HG03135 (cell line): ENCODE measurements at regions not wholly inside any gene's neighbourhood (a gene's known extent, or its start where the extent isn't known, plus 50 kb on each side); places are given as distances from the start of the nearest gene placed in this dataset.

Source experiments
- ATAC-seq: cut with Tn5 transposase; IDR thresholded peaks from one replicate; pipeline ENCODE4 v1.9.1; 2021; ENCODE audit warnings: mild to moderate bottlenecking, moderate library complexity; ENCODE audit not compliant: unreplicated experiment

DNA sequence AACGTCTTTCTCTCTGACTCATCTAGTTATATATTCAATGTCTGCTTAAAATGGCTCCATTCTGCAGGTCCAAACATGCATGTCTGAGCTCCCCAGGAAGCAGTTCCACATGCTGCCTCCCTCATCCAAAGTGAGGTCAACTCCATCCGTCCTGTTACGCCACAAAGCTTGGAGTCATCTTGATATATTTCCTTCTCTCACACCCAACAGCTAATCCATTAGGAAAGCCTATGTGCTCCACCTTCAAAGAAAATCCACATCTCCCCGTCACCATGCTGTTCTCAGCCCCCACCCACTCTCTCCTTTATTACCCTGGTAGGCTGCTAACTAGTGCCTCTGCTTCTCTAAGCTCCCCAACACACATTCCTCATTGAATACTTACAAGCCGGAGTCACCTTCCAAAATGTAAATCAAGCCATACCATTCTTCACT, 130.2 kb upstream of the SYNDIG1 start:
- ATAC-seq = no peak

DNA sequence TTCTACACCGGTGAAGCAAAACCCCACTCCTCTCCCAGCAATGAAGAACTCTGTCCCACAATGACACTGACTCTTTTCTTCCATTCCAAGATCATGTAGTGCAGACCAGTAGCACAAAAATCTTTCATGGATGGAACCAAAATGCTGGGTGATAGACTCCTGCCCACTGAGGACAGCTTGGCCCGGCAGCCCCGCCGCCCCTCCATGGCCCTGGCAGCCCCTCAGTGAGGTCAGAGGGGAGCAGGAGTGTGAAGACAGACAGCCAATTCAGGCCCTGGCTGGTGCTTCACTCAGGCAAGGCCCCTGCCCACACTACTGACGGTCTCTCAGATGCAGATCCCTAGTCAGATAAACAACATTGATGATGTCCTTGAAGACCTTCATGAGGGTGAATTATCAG, 131.9 kb upstream of the SYNDIG1 start:
- no peak for ATAC-seq

DNA sequence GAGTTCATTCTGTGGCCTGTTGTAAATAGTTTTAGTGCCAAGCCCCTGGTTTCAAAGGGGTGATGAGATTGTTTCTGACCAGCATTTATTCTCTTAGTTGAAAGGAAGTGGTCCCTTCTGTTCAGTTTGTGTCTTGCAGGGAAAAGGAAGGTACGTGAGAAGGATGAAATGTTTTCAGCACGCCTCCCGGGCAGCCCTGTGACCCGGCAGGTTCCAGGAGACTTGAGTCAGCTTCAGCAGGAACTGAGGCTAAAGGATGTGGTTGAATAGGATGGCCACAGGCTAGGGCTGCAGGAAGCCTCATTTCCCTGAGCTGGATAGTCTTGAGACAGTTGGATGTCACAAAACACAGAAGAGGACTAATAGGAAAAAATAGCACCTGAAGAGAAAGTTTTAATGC, 132.4 kb upstream of the SYNDIG1 start:
- ATAC-seq = no peak

DNA sequence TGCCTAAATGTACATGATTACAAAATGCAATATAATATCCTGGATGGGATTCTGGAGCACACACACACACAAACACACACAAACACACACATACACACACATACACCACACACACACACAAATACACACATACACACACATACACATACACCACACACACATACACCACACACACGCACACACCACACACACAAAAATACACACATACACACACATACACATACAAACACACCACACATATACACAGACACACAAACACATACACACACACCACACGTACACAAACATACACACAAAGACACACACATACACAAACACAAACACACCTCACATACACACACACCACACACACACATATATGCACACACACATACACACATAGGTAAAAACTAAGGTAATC, 134.6 kb upstream of the SYNDIG1 start:
- no peak for ATAC-seq

DNA sequence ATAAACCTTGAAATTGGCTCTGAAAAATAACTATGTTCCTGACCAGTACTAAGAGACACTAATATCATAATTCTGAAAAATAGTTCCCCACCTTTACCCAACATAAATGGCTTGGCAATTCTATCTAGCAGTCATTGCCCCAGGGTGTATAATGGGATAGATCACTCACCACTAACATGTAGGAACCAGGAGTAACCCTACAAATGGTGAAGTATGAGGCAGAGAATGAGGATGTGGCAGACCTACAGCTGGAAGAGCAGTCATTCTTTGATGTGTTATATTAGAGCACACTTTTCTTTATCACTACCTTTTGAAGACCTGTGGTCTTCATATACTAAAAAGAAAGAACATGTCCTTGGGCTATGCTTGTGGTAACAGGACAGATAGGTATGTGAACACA, 136.5 kb upstream of the SYNDIG1 start:
- ATAC-seq = no peak

DNA sequence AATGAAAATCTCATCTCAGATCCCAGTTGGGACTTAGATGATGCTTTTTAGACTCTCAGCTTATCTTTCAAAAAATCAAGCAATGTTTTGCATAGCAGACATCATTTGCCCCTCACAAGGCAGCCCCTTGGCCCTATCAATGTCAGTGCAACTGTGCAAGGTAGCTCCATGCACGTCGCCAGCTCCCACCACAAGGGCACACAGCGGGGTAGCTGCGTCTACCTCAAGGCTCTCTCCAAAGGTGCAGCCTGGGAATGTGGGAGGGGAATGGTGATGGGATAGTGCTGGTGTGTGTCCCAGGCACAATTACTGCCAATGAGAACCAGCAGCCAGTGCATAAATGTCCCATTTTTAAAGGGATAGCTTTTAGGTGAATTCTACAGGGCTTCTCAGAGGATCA, 137.5 kb upstream of the SYNDIG1 start:
- no peak for ATAC-seq

DNA sequence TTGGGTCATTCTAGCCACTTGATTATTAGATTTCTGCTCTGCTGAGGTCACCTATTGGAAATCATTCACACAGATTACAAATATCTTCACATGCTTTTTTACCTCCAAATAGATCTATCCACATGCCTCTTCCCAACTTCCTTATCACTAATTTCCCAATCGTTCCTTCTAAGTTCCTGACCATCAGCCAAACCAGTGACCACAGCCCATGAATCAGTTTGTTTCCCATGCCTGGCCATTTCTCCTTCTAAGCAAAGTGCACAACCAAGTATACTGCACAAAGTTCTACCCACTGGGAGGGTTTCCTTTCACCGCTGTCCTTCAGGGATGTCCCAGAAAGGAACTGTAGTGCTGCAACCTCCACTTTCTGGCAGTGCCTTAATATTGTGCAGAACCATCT, 140.5 kb upstream of the SYNDIG1 start:
- no peak for ATAC-seq

DNA sequence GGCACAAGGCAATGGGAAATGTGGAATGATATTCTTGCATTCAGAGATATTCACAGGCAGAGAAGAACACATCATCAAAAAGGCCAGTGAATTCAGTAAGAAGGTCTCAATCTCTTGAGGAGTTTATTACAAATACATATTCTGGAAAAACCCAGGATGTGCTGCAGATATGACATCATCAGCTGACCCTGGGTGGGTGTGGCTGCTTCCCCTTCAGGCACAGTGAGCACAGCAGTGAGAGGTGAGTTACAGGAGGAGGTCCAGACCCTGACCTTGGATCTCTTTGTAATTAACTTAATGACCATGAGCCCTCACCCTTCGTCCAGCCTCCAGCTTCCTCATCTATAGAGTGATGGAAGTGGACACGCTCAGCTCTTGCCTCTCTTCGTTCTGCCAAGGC, 147.5 kb upstream of the SYNDIG1 start:
- no peak for ATAC-seq

DNA sequence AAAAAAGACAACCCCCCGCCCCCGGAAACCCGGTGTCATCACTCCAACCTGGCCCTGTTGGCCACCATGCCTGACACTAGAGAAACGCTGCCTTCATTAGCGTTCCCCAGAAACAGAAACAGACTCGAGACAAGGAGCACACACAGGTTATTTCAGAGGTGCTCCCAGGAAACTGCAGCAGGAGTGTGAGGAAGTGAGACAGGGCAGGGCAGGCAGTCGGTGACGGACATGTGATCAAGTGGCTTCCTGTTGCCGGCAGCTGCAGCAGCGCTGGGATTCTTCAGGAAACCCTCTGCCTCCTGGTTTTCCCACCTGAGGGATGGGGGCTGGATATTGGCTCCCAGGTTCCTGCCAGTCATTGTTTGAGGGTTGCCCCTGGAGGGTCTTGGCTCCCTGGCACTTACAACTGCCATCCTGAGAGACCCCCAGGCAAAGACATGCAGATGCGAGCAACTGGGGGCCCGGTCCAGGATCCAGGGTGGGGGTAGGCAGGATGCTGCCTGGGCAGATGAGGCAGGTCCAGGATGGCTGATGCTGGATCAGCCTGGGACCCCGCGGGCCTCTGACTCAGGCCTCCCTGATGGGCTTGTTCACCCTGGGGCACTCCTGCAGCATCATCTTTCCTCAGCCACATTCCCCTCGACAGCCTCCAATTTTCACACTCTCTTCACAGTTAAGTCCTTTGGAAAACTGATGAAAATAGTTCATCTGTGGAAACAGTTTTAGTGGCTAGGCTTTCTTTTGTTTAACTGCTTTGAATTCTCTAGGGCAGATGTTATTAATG, 150.7 kb upstream of the SYNDIG1 start:
- no peak for ATAC-seq

DNA sequence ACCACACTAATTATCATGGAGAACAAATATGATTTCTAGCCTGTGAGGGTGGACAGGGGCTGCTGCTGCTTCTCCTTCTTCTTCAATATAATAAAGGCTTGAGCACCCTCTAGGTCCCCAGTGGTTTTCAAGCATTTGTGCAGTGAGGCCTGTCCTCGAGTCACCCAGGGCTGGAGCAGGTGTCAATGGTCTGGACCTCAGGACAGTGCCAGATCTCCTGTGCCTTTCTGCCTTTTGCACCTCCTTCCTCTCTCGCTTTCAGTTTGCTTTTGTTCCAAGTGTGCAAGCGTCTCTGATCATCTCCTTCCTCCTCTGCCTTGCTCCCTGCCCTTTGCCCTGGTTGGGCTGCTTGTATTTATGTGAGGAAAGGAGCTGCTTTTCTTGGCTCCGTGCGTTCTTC, 152.2 kb upstream of the SYNDIG1 start:
- no peak for ATAC-seq

DNA sequence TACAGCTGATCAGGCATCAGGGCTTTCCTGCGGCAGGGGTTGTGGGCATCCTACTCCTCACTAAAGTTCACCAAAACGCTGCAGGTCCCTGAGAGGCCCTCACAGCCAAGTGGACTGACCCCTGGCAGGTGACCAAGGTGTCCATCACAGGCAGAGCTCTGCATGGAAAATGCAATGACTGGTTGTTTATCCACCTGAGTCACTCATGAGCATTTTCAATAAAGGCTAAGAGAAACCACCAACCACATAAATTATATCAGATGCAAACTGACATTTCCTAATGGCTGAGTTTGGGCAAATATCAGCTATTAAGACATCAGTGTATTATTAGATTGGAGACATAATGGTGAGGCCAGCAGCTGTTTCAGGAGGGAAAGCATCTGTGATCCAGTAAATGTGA, 152.7 kb upstream of the SYNDIG1 start:
- ATAC-seq = no peak

DNA sequence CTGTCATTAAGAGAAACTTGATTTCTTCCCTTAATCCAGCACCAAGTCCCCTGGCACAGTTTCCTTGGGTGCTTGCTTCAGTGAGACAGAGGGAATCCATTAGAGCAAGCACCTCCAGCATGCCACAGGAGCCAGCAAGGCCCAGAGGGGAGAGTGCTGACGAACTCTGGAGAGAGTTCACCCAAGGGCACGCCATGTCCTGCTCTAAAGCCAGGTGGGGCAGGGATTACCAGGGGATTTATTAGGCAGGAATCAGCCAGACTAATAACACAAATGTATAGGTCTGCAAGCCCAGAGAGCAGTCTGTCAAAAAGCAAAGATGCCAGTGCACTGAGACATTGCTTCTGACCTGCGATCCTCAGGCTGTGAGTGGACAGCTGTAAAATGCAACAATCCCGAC, 155.4 kb upstream of the SYNDIG1 start:
- ATAC-seq = no peak

DNA sequence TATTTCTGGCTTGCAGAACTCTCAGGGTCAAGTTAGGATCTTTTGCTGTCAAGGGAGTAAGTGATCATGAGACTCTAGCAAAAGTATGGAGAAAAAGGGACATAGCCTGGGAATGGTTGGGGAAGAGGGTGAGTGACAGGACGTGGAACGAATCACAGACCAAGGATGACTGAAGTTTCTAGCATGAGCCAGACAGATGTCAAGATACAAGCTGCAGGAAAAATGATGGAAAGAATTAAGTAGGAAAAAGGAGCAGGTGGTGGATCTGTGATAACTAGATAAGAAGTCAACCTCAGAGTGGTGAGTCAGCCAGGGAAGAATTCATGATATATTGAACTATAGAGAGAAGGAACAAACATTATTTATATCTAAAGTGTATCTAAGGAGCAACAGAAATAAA, 159.8 kb upstream of the SYNDIG1 start:
- no peak for ATAC-seq

DNA sequence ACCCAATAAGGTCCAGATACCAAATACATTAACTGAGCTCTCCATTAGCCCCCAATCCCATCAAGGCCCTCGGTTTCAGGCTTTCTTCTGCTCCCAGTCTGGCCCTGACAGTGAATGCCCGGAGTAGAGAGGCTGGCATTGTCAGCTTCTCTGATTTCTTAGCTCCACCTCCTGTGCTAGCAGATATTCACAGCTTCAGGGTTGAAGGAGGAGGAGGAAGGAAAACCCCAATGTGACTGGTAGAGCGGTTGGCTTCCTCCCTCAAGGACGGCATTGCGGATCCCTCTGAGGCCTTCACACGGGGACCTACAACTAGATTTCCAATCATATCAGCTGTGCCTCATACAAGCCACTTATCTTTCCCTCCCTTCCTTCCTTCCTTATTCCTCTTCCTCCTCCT, 164.1 kb upstream of the SYNDIG1 start:
- ATAC-seq = no peak

DNA sequence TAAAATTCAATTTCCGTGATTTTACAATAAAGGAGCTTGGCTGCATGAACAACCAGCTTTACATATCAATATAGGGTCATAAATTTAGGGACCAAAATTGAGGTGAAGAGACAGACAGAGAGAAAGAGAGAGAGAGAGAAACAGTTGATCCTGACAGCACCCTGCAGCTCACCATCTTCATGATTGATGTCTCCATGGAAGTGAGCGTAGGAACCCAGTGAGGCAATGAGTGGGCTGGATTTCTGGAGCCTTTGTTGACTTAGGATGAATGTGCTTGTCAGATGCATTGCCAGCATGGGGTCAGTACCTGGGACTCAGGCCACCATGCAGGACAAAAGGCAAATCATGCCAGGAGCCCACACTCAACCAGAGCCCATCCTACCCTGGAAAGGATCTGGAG, 165.1 kb upstream of the SYNDIG1 start:
- no peak for ATAC-seq

DNA sequence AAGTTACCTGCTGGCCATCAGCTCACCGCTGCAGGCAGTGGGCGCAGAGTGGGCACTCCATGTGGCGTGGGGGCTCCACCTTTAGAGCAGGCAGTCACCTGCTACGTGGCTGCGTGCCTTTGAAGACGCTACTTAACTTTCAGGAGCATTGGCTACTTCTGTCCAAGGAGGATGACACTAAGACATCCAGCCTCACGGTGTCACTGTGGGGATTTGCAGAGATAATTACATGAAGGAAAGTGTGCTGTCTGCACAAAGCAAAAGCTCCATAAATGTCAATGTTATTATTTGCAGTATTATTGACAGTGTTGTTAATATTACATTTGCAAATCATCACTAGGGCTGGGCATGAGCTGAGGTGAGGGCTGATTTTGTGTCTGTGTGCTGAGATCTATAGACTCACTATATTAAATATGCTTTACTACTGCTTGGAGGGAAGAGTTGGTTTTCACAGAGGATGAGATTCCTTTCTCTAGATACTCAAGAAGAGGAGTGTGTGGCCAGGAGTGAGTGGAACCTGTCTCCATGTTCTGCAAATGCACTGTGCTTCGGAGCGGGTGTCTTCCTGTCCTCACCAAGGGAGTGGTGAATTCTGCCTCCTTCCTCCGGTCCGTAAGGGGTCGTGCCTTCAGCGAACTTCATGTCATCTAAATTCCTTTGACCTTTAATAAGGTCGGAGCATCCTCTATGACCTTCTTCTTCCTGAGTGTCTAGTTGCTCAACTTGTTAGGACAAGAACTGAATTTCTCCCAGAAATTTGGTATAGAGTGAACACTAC, 165.8 kb upstream of the SYNDIG1 start:
- no peak for ATAC-seq

DNA sequence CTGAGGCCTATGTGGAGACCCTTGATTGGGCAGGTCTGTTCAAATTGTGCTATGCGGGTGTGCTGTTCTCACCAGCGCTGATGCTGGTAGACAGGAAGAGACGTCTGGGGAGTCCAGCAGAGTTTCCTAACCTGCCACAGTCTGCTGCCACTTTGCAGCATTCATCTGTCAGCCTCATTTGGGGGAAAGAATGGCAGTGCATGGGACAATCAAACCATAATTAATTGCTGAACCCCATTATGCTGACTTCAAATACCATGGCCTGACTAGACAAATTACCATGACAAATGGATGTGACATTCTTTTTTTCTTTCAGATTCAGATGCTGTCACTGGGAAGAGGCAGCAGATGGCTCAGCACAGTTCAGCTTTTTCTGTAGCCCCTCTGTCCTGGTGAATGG, 171.4 kb upstream of the SYNDIG1 start:
- ATAC-seq = no peak

DNA sequence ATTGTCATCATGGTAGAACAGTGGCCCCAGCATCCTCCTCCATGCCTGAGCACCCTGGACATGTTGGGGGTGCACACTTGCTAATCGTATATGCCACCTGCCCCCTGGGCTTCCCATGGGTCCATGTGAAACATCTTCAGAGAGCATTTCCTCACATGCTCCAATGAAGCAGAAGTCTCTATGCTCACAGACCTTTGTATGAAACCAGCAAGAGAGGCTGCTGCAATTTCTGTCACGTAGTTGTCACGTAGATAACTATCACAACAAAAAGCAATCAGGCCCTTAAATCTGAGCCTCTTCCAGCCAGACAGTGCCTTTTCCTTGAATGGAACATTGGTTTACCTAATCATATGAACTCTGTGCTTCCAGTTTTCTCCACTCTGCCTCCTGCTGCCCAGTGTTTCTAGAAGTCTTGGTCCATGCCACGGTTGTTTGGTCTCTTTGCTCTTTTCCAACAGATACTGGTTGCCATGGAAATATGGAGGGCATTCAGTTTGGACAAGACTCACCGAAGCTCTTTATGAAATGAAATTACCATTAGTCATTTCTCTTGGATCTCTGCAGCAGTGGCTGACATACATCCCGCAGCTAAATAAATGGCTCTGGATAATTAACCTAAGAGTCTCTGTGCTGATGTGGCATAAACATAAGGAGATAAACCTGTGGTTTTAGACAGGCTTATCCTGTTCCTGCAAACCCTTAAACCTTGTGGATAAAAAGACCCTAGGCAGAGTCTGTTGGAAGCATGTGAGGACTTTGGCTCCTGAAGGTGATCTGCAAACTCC, 172.8 kb upstream of the SYNDIG1 start:
- ATAC-seq = no peak

DNA sequence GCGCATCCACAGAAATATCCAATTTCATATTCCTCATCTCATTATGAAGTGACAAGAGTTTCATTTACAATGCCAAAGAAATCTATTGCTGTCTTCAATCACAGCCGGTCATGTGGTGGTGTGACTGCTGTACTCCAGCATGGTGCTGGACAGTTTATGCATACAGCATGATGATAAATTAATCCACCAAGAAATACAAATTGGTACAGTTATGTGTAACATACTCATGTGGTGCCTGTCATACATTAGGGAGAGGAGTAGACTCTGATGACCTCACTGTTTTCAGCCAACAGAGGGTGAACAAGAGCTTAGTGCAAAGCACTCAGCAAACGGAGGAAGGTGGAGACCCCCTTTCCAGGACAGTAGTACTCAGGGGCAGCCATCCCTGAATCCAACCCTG, 178.4 kb upstream of the SYNDIG1 start:
- ATAC-seq = no peak

DNA sequence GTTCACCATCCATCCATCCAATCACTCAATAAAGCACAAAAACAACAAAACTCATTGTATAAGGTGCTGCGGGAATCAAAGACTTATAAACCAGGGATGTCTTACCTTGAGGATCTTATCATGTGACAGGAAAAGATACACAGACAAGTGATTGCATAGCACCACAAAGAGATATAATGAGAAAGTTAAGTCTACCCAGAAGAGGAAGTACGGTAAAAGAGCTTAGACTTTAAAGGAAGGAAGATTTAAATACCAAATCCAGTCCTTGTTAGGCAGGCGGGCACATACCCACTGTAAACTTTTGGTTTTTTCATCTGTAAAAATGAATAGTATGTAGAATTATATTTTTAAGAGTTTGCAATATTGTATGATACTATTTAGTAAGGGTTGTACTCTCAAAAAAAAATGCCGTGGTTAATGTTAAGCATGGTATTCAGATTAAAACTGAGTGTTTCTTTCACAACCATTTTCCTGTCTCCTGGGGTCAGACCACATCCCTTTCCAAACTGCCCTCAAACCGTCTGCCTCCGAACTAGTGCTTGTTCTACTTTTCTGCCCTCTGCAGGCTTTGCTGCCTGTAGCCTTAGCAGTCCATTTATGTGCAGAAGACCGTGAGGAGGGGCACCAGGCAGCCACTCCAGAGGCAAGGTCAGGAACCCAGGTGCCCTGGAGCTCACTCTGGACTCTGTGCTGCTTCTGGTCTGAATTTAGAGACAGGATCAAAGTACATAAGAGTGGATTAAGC, 179.5 kb upstream of the SYNDIG1 start:
- no peak for ATAC-seq

DNA sequence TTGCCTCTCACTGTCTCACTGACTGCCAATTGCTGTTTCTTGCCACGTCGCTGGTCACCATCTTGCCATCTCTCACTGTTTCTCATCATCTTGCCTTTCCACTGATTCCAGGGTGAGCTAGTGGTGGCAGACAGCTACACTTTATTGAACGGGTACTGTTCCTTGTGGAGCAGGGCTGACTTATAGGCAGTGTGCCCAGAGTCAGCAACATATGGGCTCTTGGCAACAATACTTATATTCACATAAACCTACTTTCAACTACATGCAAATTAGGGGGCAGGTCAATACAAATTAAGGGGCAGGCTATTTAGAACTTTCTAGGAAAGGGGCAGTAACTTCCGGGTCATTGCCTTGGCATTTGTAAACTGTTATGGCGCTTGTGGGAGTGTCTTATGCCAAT, 186.2 kb upstream of the SYNDIG1 start:
- ATAC-seq = no peak
